Kidney (tissue), 13 donors: ENCODE measurements at regions not wholly inside any gene's neighbourhood (a gene's known extent, or its start where the extent isn't known, plus 50 kb on each side); places are given as distances from the start of the nearest gene placed in this dataset.

Source experiments
- DNase-seq, 5 donors: peaks; one replicate each; pipeline ENCODE4 v3.0.0-alpha.2; 2013 to 2020
- FAIRE-seq: peaks from 2 replicates; lab custom pipeline; 2012; peaks lifted over from hg19 to GRCh38; lab: Jason Lieb, UNC
- H3K27ac ChIP-seq, 2 donors: one replicate each; pipeline ENCODE4 v1.7.0; 2013; ENCODE audit warnings: low read depth in 2 of 2, low read length in 2 of 2, inconsistent platforms in 1 of 2
- H3K27me3 ChIP-seq: one replicate; pipeline ENCODE4 v1.7.1; 2013; ENCODE audit warnings: low read length, inconsistent platforms; ENCODE audit not compliant: control insufficient read depth, insufficient read depth
- H3K36me3 ChIP-seq, 3 donors: one replicate each; pipeline versions ENCODE4 v1.7.0 to v1.7.1; 2013; ENCODE audit warnings: low read length in 3 of 3, control low read depth in 1 of 3, inconsistent platforms in 1 of 3; ENCODE audit not compliant: insufficient read depth in 3 of 3, control insufficient read depth in 2 of 3
- H3K4me1 ChIP-seq, 3 donors: one replicate each; pipeline versions ENCODE4 v1.7.0 to v1.7.1; 2013; ENCODE audit warnings: low read length in 3 of 3, inconsistent platforms in 1 of 3, low read depth in 1 of 3; ENCODE audit not compliant: control insufficient read depth in 2 of 3, insufficient read depth in 2 of 3
- H3K4me3 ChIP-seq, 3 donors: one replicate each; pipeline versions ENCODE4 v1.7.0 to v1.8.1; 2013; ENCODE audit warnings: low read length in 3 of 3, control low read depth in 1 of 3, inconsistent platforms in 1 of 3
- H3K9ac ChIP-seq, 3 donors: one replicate each; pipeline versions ENCODE4 v1.7.0 to v1.7.1; 2013; ENCODE audit warnings: low read length in 3 of 3, control low read depth in 1 of 3, inconsistent platforms in 1 of 3
- H3K9me3 ChIP-seq, 3 donors: one replicate each; pipeline versions ENCODE4 v1.7.0 to v1.7.1; 2013; ENCODE audit warnings: low read length in 3 of 3, control low read depth in 1 of 3, inconsistent platforms in 1 of 3; ENCODE audit not compliant: control insufficient read depth in 2 of 3, insufficient read depth in 1 of 3
- CTCF ChIP-seq: IDR thresholded peaks from 3 replicates; pipeline ENCODE4 v1.5.1; 2012; ENCODE audit warnings: mild to moderate bottlenecking, moderate library complexity, borderline replicate concordance; ENCODE audit not compliant: insufficient read depth; ENCODE audit errors: extremely low read depth
- intact Hi-C: fragments of 100-400 bp; cut with DNase I; formaldehyde crosslinking; loops from one replicate; pipeline ENCODE4 v1.11.1; 2022
- donor health status: control.
- donor health status: control.
- donor health status: control.
- donor health status: control.
- donor health status: control.
- donor health status: DM: yes; HTN: yes; CAD: no.
- donor health status: Normal renal cell carcinoma (clear cell type).

DNA sequence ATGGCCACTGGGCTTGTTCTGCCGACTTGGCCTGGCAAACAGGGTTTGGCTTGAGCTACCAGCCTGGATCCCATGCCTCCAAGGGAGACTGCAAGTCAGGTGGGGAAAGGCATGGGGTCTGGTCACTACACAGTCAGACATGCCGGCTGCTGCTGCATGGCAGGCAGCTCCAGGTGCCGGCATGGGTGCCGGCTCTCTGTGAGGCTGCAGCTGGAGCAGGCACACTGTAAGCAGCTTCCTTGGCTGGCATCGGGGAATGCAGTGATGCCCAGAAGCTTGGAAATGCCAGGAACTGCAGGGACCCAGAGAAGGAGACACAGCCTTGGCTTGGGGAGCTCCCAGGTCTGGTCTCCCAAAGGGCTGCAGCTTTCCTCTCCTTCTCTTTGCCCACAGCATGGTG is 305.5 kb upstream of the NRG3 start:
- no peak for FAIRE-seq

DNA sequence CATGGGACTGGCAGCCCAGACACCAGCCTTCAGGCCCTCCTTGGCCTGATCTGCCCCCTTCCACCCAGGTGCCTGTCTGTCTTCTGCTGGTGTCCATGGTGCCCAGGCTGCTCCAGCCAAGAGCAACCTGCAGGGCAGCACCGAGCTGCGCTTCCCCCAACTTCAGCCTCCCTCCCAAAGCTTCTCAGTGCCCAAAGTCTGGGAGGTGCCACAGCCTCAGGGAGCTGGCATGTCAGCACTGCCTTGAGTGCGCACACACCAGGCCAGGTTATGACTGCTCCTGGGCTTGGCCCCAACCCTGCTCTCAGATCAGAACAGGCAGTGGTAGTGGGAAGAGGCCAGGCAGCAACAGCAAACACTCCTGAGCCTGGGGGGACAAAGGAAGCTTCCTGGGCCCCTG is 304.6 kb upstream of the NRG3 start:
- H3K9me3 ChIP-seq, result no peaks in the 10 kb centered on the region
- TF ChIP-seq CTCF, result no peak
- FAIRE-seq, result no peak
- H3K36me3 ChIP-seq, result no peaks in the 10 kb centered on the region
- no peaks in the 10 kb centered on the region for H3K27me3 ChIP-seq
- H3K4me1 ChIP-seq, result no peaks in the 10 kb centered on the region
- no peak overlapping the region for H3K27ac ChIP-seq
- intact Hi-C loops, result no loop called here
- no peak overlapping the region for H3K9ac ChIP-seq
- DNase-seq, result peak in 1 of 5 donors; percentile 45
- no peak overlapping the region for H3K4me3 ChIP-seq

More for the DNA sequence above, 305.5 kb upstream of the NRG3 start:
- no peaks in the 10 kb centered on the region for H3K36me3 ChIP-seq
- no peak overlapping the region for H3K27ac ChIP-seq
- H3K4me3 ChIP-seq, result no peak overlapping the region
- H3K4me1 ChIP-seq, result no peaks in the 10 kb centered on the region
- intact Hi-C loops, result no loop called here
- no peak overlapping the region for H3K9ac ChIP-seq
- DNase-seq, result no peak
- no peaks in the 10 kb centered on the region for H3K27me3 ChIP-seq
- H3K9me3 ChIP-seq, result no peaks in the 10 kb centered on the region
- no peak for TF ChIP-seq CTCF

- FAIRE-seq, result no peak
- Histone ChIP-seq H3K4me1 (no peaks in the 10 kb centered on the region), H3K9me3 (no peaks in the 10 kb centered on the region), H3K27me3 (no peaks in the 10 kb centered on the region), H3K36me3 (no peaks in the 10 kb centered on the region), H3K9ac (no peak overlapping the region), H3K27ac (no peak overlapping the region), H3K4me3 (no peak overlapping the region)
- intact Hi-C loops, result no loop called here
- TF ChIP-seq CTCF, result no peak
- peak in 1 of 5 donors; percentile 61 for DNase-seq
Observed at GRCh38 chr10:81570878-81571794, 303.9 kb upstream of the NRG3 start.

DNA sequence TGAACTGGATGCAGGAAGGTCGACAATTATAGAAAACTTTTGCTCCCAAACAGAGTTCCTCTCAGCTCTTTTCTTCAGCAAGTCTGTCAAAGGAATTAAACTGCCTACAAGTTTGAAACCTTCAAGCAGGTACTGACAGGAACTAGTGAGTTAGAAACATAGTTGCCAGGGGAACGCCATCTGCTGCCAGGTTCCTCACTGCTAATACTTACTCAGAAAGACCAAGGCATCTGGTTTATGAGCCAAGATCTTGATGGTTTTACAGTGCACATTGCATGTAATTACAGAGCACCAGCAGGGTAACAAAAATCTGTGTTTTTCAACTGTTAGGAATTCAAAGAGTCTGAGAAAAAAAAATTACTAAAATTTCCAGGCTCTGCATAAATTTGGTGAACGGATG is 300.0 kb upstream of the NRG3 start:
- no peak for TF ChIP-seq CTCF
- H3K27me3 ChIP-seq, result no peaks in the 10 kb centered on the region
- H3K9ac ChIP-seq, result no peak overlapping the region
- no peaks in the 10 kb centered on the region for H3K4me1 ChIP-seq
- H3K9me3 ChIP-seq, result no peaks in the 10 kb centered on the region
- DNase-seq, result no peak
- no peak overlapping the region for H3K4me3 ChIP-seq
- H3K36me3 ChIP-seq, result no peaks in the 10 kb centered on the region
- FAIRE-seq, result no peak
- no peak overlapping the region for H3K27ac ChIP-seq
- intact Hi-C loops, result no loop called here
